Astrocyte (in vitro differentiated cells and primary cell): ENCODE measurements at regions not wholly inside any gene's neighbourhood (a gene's known extent, or its start where the extent isn't known, plus 50 kb on each side); places are given as distances from the start of the nearest gene placed in this dataset.

Experiments
- CTCF ChIP-seq: IDR thresholded peaks from 2 replicates; pipeline ENCODE4 v1.5.1; 2011; ENCODE audit warnings: low read depth, mild to moderate bottlenecking, inconsistent platforms, low read length, moderate library complexity; ENCODE audit not compliant: insufficient read depth
- EZH2 ChIP-seq: IDR thresholded peaks from 2 replicates; pipeline ENCODE4 v1.6.1; 2012; ENCODE audit warnings: mild to moderate bottlenecking, low read length, inconsistent platforms; ENCODE audit not compliant: insufficient read depth

GRCh38 chr2:76640905-76641304 is 881.3 kb downstream of the LRRTM4 start:
- TF ChIP-seq CTCF, result no peak
- no peak for TF ChIP-seq EZH2
